ENCODE measurements at regions not wholly inside any gene's neighbourhood (a gene's known extent, or its start where the extent isn't known, plus 50 kb on each side); places are given as distances from the start of the nearest gene placed in this dataset.

- DNase-seq (ENCODE audit: low read depth) (no peak), FAIRE-seq (no peak)
- H3K9ac ChIP-seq (ENCODE audit: low read length) = no peak overlapping the region
- no peaks in the 10 kb centered on the region for H3K4me1 Mint-ChIP-seq (ENCODE audit: low read depth, unreplicated experiment)
- TF ChIP-seq EZH2 (IDR thresholded peaks at IDR 0.05; ENCODE audit: insufficient read depth, low read length) = no peak
- no peak for TF ChIP-seq CTCF (IDR thresholded peaks at IDR 0.05; ENCODE audit: insufficient read depth, low read depth, low read length)
- H3K27ac Mint-ChIP-seq (ENCODE audit: unreplicated experiment) = no peak overlapping the region
- no peaks in the 10 kb centered on the region for H3K36me3 ChIP-seq (ENCODE audit: insufficient read depth, low read length)
- H3K79me2 ChIP-seq (ENCODE audit: insufficient read depth, low read length) = no peaks in the 10 kb centered on the region
- H3K36me3 Mint-ChIP-seq (ENCODE audit: low read depth, unreplicated experiment) = no peaks in the 10 kb centered on the region
- no peak overlapping the region for H3K27ac ChIP-seq (ENCODE audit: low read depth, low read length)
- no peak overlapping the region for H3K4me2 ChIP-seq (ENCODE audit: low read length)
- no peak overlapping the region for H2AFZ ChIP-seq (ENCODE audit: low read depth, low read length)
- no peak overlapping the region for H3K4me3 ChIP-seq (ENCODE audit: insufficient read depth, low read depth, low read length)
- H3K4me1 ChIP-seq (ENCODE audit: insufficient read depth, low read length) = no peaks in the 10 kb centered on the region
- H3K27me3 ChIP-seq (ENCODE audit: insufficient read depth, low read length) = no peaks in the 10 kb centered on the region
- H3K9me3 ChIP-seq (ENCODE audit: insufficient read depth, low read depth, low read length) = no peaks in the 10 kb centered on the region
- H3K27me3 Mint-ChIP-seq (ENCODE audit: low read depth, unreplicated experiment) = no peaks in the 10 kb centered on the region
- no peaks in the 10 kb centered on the region for H4K20me1 ChIP-seq (ENCODE audit: insufficient read depth, low read length)
- no peaks in the 10 kb centered on the region for H3K9me3 Mint-ChIP-seq (ENCODE audit: unreplicated experiment)
- H3K4me3 Mint-ChIP-seq (ENCODE audit: unreplicated experiment) = no peak overlapping the region
Observed at GRCh38 chr6:126581316-126581715, 241.4 kb downstream of the CENPW start.

GRCh38 chr6:126600258-126600916 is 260.5 kb downstream of the CENPW start:
- H3K27me3 Mint-ChIP-seq (ENCODE audit: low read depth, unreplicated experiment) = peaks cover 3% of the 10 kb centered on the region
- Histone ChIP-seq H3K4me3 (ENCODE audit: insufficient read depth, low read depth, low read length) (no peak overlapping the region), H3K9ac (ENCODE audit: low read length) (no peak overlapping the region), H3K36me3 (ENCODE audit: insufficient read depth, low read length) (no peaks in the 10 kb centered on the region), H3K27ac (ENCODE audit: low read depth, low read length) (no peak overlapping the region), H3K9me3 (ENCODE audit: insufficient read depth, low read depth, low read length) (peaks cover 3% of the 10 kb centered on the region), H4K20me1 (ENCODE audit: insufficient read depth, low read length) (no peaks in the 10 kb centered on the region), H3K79me2 (ENCODE audit: insufficient read depth, low read length) (no peaks in the 10 kb centered on the region), H3K27me3 (ENCODE audit: insufficient read depth, low read length) (no peaks in the 10 kb centered on the region), H3K4me2 (ENCODE audit: low read length) (no peak overlapping the region), H3K4me1 (ENCODE audit: insufficient read depth, low read length) (no peaks in the 10 kb centered on the region), H2AFZ (ENCODE audit: low read depth, low read length) (no peak overlapping the region)
- DNase-seq (ENCODE audit: low read depth) = no peak
- peaks cover 3% of the 10 kb centered on the region for H3K9me3 Mint-ChIP-seq (ENCODE audit: unreplicated experiment)
- no peak overlapping the region for H3K27ac Mint-ChIP-seq (ENCODE audit: unreplicated experiment)
- no peak for TF ChIP-seq EZH2 (IDR thresholded peaks at IDR 0.05; ENCODE audit: insufficient read depth, low read length)
- TF ChIP-seq CTCF (IDR thresholded peaks at IDR 0.05; ENCODE audit: insufficient read depth, low read depth, low read length) = no peak
- no peak for FAIRE-seq
- H3K36me3 Mint-ChIP-seq (ENCODE audit: low read depth, unreplicated experiment) = no peaks in the 10 kb centered on the region
- H3K4me3 Mint-ChIP-seq (ENCODE audit: unreplicated experiment) = no peak overlapping the region
- H3K4me1 Mint-ChIP-seq (ENCODE audit: low read depth, unreplicated experiment) = no peaks in the 10 kb centered on the region

- no peak for FAIRE-seq
- Histone ChIP-seq H3K4me2 (ENCODE audit: low read length) (no peak overlapping the region), H3K27ac (ENCODE audit: low read depth, low read length) (no peak overlapping the region), H3K9me3 (ENCODE audit: insufficient read depth, low read depth, low read length) (peaks cover 3% of the 10 kb centered on the region), H3K4me1 (ENCODE audit: insufficient read depth, low read length) (no peaks in the 10 kb centered on the region), H4K20me1 (ENCODE audit: insufficient read depth, low read length) (no peaks in the 10 kb centered on the region), H3K4me3 (ENCODE audit: insufficient read depth, low read depth, low read length) (no peak overlapping the region), H3K79me2 (ENCODE audit: insufficient read depth, low read length) (no peaks in the 10 kb centered on the region), H3K36me3 (ENCODE audit: insufficient read depth, low read length) (no peaks in the 10 kb centered on the region), H2AFZ (ENCODE audit: low read depth, low read length) (no peak overlapping the region), H3K9ac (ENCODE audit: low read length) (no peak overlapping the region), H3K27me3 (ENCODE audit: insufficient read depth, low read length) (no peaks in the 10 kb centered on the region)
- no peaks in the 10 kb centered on the region for H3K4me1 Mint-ChIP-seq (ENCODE audit: low read depth, unreplicated experiment)
- DNase-seq (ENCODE audit: low read depth) = no peak
- H3K27me3 Mint-ChIP-seq (ENCODE audit: low read depth, unreplicated experiment) = peaks cover 3% of the 10 kb centered on the region
- H3K9me3 Mint-ChIP-seq (ENCODE audit: unreplicated experiment) = peaks cover 6% of the 10 kb centered on the region
- H3K4me3 Mint-ChIP-seq (ENCODE audit: unreplicated experiment) = no peak overlapping the region
- no peaks in the 10 kb centered on the region for H3K36me3 Mint-ChIP-seq (ENCODE audit: low read depth, unreplicated experiment)
- TF ChIP-seq EZH2 (IDR thresholded peaks at IDR 0.05; ENCODE audit: insufficient read depth, low read length) = no peak
- TF ChIP-seq CTCF (IDR thresholded peaks at IDR 0.05; ENCODE audit: insufficient read depth, low read depth, low read length) = no peak
- H3K27ac Mint-ChIP-seq (ENCODE audit: unreplicated experiment) = no peak overlapping the region
Observed at GRCh38 chr6:126603410-126603809, 263.5 kb downstream of the CENPW start.
